HG03457 (cell line): ENCODE measurements at regions not wholly inside any gene's neighbourhood (a gene's known extent, or its start where the extent isn't known, plus 50 kb on each side); places are given as distances from the start of the nearest gene placed in this dataset.
"Not testable (repeated sequence)": the region's sequence is repeated elsewhere in the genome, so short reads cannot be mapped to it uniquely, and the experiment has no call there.

ENCODE experiments used
- ATAC-seq: cut with Tn5 transposase; IDR thresholded peaks from one replicate; pipeline ENCODE4 v1.9.1; 2021; ENCODE audit warnings: moderate number of reproducible peaks; ENCODE audit not compliant: unreplicated experiment

GRCh38 chr7:96921231-96921630, 84.1 kb upstream of the DLX6 start:
- ATAC-seq = no peak

DNA sequence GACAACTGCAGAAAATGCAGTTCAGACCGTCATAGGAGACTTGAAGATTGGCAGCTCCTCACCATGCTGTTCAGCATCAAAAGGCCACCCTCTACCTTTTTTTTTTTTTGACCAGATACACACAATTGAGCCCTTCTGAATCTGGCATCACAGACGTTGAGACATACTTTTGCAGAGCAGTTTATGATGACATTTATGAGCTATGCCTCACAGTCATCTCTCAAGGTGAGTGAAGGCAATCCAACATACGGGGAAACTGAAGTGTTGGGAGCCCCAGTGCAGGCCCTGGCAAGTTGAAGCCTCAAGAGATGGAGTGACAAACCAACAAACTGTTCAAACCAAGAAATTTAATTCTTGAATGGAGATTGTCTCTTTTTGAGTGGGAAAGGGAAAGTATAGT, 83.6 kb upstream of the DLX6 start:
- ATAC-seq = no peak

DNA sequence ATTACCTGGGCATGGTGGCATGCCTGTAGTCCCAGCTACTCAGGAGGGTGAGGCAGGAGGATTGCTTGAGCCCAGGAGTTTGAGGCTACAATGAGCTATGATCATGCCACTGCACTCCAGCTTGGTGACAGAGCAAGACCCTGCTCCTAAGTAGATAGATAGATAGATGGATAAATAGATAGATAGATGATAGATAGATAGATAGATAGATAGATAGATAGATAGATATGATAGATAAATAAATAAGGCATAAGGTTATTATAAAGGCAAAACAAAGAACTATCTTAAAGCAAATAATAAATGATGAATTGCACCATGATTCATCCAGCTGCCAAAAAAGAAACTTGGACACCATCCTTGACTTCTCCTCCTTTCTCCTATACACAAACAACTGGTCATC, 82.0 kb upstream of the DLX6 start:
- ATAC-seq = not testable (repeated sequence)

DNA sequence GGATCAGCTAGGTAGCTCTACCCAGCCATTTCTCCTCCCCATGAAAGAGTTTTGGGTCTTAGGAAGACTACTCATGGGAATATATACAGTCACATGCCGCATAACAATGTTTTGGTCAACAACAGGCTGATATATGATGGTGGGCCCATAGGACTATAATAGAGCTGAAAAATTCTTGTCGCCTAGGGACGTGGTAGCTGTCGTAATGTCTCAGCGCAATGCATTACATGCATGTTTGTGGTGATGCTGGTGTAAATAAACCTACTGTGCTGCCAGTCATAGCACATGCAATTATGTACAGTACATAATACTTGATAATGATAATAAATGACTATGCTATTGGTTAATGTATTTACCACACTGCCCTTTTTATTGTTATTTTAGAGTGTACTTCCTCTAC, 78.2 kb upstream of the DLX6 start:
- no peak for ATAC-seq

DNA sequence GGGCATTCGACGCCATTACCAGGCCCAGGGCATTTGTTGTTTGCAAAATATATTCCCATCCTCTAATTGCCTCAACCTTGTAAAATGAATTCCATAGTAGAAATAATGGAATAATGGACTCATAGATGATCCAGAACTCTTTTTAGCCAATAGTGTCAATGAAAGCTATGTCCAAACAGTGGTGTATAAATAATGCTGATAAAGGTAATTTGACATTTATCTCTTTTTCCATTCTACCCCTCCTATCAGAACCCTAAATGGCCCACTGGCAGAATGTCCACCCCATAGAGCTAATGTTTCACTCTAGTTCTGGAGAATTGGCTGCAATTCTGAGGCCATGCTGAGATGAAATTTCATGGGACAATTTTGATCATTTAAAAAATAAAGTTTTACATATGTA, 76.4 kb upstream of the DLX6 start:
- no peak for ATAC-seq

- no peak for ATAC-seq
Measured at GRCh38 chr7:96931891-96932290, 73.5 kb upstream of the DLX6 start.

DNA sequence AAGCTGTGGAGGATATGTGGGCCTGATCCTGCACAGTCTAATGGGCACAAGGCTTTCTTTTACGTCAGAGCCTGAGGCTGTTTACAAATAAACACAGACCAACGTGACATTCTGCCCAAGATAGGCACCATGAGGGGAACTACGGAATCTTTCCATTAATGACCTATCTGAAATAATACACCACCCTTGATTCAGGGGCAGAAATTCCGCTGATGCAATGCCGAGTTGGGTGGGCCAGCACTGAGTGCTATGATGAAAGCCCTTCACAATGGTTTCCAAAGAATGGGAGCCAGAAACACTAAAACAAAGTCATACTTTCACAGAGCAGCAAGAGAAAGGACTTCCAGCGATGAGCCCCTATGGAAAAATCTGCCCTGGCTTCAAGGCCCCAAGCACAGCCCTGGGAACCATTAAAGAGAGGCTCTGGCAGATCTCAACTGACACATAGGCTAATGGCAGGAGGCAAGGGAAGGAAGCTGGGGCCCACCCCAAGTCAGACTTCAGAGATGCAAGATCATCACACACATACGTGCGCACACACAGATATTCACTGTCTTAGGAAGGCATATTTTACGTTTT, 72.2 kb upstream of the DLX6 start:
- no peak for ATAC-seq

DNA sequence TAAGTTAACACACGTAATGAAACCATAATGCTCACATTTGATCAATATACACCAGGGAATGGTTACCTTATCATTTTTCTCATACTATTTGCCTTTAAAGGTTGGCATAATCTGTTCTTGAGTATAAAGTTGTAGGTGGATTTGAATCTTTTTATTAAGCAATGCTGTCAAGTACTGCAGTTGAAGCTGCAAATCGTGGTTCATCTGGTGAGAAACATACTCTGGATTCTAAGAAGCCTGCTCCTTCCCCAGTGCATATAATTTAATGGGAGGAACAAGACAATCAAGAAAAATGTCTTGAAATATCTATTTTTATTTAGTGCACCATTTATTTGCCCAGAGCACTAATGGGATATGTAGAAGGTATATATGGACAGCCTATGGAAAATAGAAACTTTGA, 68.7 kb upstream of the DLX6 start:
- ATAC-seq = no peak

- no peak for ATAC-seq
Measured at GRCh38 chr7:96942112-96942511, 63.2 kb upstream of the DLX6 start.

DNA sequence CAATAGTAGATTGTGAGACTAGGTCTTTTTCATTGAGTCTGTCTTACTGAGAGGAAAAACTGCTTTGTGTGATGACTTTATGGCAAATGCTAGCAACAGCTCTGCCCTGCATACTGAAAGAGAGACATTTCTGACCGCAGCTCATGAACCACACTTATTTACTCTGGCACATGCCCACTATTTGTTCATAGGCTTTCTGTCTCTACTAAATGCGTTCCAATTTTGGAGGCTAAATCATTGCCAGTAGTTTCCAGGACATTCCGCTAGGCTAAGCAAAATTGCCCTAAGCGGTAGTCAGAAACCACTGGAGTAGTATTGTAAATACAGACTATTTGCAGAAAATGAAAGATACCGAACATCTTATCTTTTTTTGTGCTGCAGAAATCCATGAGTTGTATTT, 55.6 kb upstream of the DLX6 start:
- no peak for ATAC-seq

DNA sequence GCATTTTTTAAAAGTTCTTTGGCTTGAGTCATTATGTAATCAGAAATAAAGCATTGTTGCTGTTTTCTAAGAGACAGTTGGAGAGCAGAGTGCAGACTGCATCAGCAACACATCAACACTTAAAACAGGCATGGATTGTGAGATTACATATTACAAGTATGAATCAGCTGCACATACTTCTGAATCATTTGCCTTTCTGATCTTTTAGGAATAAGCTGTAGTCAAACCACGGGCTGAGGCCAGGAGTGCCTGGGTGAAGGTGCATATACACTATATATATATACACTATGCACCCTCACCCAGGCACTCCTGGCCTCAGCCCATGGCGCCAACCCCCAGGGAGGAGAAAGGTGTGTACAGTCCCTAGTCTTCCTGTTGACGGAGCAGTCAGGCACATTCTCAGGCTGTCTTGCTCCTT, 52.4 kb upstream of the DLX6 start:
- ATAC-seq = no peak

DNA sequence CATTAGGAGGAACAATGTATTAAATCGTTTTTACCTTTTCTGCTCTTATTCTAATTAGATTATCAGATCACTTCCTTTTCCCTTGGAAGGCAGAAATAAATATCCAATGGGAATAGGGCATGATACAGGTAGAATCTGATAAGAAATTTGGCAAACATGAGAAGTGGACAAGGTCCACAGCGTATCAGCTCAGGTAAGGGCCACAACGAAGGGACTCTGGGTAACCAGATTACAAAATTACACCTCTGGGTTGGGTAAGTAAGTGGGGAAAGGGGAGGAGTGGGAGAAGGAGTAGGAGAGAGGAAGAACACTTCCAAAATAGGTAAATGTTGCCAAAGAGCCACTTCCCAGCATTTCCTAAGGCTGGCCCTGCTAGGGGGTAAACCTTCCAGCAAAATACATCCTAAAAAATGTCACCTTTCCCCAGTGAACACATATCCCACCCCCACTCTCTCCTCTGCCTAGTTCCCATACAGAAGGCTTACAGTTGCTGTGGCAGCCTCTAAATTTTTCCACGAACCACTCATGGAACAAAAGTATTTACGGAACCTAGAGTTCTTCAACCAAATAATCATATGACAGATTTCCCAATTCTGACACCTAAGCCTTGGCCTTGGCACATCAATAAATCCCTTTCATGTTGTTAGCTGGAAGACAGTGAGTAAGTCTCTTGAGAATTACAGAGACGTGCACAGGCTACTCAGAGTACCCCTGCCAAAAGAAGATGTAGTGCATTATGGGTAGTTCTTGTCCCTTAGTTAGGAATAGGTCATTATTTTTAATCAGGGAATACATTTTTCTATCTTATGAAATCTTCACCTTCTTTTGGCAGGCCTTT, 51.5 kb upstream of the DLX6 start:
- ATAC-seq = no peak
